ENCODE measurements at regions not wholly inside any gene's neighbourhood (a gene's known extent, or its start where the extent isn't known, plus 50 kb on each side); places are given as distances from the start of the nearest gene placed in this dataset.

GRCh38 chr7:25665374-25665773, 437.1 kb upstream of the NPVF start:
- H3K4me1 ChIP-seq: no peaks in the 10 kb centered on the region
- no peaks in the 10 kb centered on the region for H3K9me3 ChIP-seq
- H3K27me3 ChIP-seq: no peaks in the 10 kb centered on the region
- H3K36me3 ChIP-seq: no peaks in the 10 kb centered on the region
- peak overlapping the region in 1 of 4 donors; percentile 58 for H3K27ac ChIP-seq
- DNase-seq: no peak
- TF ChIP-seq POLR2A (IDR thresholded peaks at IDR 0.05): no peak
- TF ChIP-seq, protein P1, sequence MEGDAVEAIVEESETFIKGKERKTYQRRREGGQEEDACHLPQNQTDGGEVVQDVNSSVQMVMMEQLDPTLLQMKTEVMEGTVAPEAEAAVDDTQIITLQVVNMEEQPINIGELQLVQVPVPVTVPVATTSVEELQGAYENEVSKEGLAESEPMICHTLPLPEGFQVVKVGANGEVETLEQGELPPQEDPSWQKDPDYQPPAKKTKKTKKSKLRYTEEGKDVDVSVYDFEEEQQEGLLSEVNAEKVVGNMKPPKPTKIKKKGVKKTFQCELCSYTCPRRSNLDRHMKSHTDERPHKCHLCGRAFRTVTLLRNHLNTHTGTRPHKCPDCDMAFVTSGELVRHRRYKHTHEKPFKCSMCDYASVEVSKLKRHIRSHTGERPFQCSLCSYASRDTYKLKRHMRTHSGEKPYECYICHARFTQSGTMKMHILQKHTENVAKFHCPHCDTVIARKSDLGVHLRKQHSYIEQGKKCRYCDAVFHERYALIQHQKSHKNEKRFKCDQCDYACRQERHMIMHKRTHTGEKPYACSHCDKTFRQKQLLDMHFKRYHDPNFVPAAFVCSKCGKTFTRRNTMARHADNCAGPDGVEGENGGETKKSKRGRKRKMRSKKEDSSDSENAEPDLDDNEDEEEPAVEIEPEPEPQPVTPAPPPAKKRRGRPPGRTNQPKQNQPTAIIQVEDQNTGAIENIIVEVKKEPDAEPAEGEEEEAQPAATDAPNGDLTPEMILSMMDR (IDR thresholded peaks at IDR 0.05): no peak
- no peak overlapping the region for H3K4me3 ChIP-seq

GRCh38 chr7:25665903-25666670, 437.8 kb upstream of the NPVF start:
- Histone ChIP-seq H3K27me3 (no peaks in the 10 kb centered on the region), H3K4me3 (no peak overlapping the region), H3K4me1 (no peaks in the 10 kb centered on the region), H3K9me3 (no peaks in the 10 kb centered on the region), H3K36me3 (no peaks in the 10 kb centered on the region), H3K27ac (peak overlapping the region in 1 of 4 donors; percentile 58)
- TF ChIP-seq, protein P1 (IDR thresholded peaks at IDR 0.05): no peak
- TF ChIP-seq POLR2A (IDR thresholded peaks at IDR 0.05): no peak
- no peak for DNase-seq

- DNase-seq: no peak
- Histone ChIP-seq H3K36me3 (no peaks in the 10 kb centered on the region), H3K4me3 (no peak overlapping the region), H3K9me3 (no peaks in the 10 kb centered on the region), H3K27ac (peak overlapping the region in 1 of 4 donors; percentile 58), H3K4me1 (no peaks in the 10 kb centered on the region), H3K27me3 (no peaks in the 10 kb centered on the region)
- TF ChIP-seq, protein P1 (IDR thresholded peaks at IDR 0.05): no peak
- TF ChIP-seq POLR2A (IDR thresholded peaks at IDR 0.05): no peak
These were observed 438.4 kb upstream of the NPVF start for GRCh38 chr7:25666671-25667060.

GRCh38 chr7:25669281-25669781, 441.0 kb upstream of the NPVF start:
- H3K27ac ChIP-seq: peak overlapping the region in 2 of 4 donors; percentile 18 to 68
- no peak for DNase-seq

DNA sequence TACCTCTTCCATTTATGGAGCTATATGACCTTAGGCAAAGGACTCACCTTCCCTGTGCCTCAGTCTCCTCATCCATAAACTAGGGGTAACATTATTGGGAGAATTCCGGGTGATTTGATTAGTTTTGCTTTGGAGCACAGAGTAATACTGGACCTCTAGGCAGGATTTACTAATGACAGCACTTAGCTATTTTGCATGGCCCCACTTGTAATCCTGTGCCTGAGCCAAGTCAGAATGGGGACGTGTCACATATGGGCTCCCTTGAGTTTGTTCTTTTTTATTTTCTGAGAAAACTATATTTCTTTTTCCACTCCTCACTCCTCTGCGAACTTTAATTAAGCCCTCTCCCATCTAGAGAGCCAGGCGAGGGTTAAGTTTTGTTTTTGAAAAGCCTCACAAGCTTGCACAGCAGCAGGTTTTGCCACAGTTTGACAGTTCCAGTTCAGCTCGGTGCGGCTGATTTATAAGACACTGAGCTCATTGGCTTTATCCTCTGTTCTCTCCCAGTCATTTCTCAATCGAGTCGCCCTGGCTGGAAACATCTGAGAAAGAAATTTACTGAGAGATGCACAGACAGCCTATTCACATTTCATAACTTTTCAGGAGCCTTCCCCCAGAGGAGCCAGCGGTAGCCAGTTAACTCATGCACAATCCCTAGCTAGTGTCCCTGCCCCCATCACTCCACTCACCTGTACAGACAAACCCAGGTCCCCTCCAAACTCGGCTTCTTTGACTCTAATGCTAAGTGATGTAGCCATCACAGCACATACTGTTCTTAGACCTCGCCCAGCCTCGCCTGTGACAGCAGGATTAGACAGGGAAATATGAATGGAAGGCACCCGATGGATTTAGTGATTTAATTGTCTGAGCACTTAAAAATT, 441.9 kb upstream of the NPVF start:
- no peak for TF ChIP-seq POLR2A (IDR thresholded peaks at IDR 0.05)
- TF ChIP-seq, protein P1 (IDR thresholded peaks at IDR 0.05): no peak
- H3K4me3 ChIP-seq: no peak overlapping the region
- no peaks in the 10 kb centered on the region for H3K27me3 ChIP-seq
- H3K9me3 ChIP-seq: no peaks in the 10 kb centered on the region
- no peaks in the 10 kb centered on the region for H3K4me1 ChIP-seq
- H3K27ac ChIP-seq: peak overlapping the region in 2 of 4 donors; percentile 18 to 68
- no peaks in the 10 kb centered on the region for H3K36me3 ChIP-seq
- peak in 1 of 3 donors; percentile 50 for DNase-seq

More at GRCh38 chr7:25669281-25669781, 441.0 kb upstream of the NPVF start:
- Histone ChIP-seq H3K4me1 (no peaks in the 10 kb centered on the region), H3K9me3 (no peaks in the 10 kb centered on the region), H3K36me3 (no peaks in the 10 kb centered on the region), H3K4me3 (no peak overlapping the region), H3K27me3 (no peaks in the 10 kb centered on the region)
- no peak for TF ChIP-seq POLR2A (IDR thresholded peaks at IDR 0.05)
- TF ChIP-seq, protein P1 (IDR thresholded peaks at IDR 0.05): no peak

Measured in Peyer's patch (tissue), 4 donors.